Adipose tissue (tissue), 3 donors: ENCODE measurements at regions not wholly inside any gene's neighbourhood (a gene's known extent, or its start where the extent isn't known, plus 50 kb on each side); places are given as distances from the start of the nearest gene placed in this dataset.

ENCODE experiments used
- H3K27ac ChIP-seq: one replicate; pipeline ENCODE4 v1.5.1; 2013; ENCODE audit warnings: low read depth, low read length
- WGBS, 3 donors: extraction: QIAGEN DNeasy Blood & Tissue Kit; methylation state at CpG; one replicate each; pipeline ENCODE4 v1.1.7; 2013; 5-methylcytosine and 5-hydroxymethylcytosine counted together
- donor health status: healthy with polysubstance abuse.
- donor health status: Bipolar disorder and iron deficiency.
- donor health status: healthy.

- 54 to 79% (median 63%) methylated on average over 4 of the region's 4 CpGs for WGBS, 3 donors
- no peak overlapping the region for H3K27ac ChIP-seq
Observed at GRCh38 chr2:14577843-14578242, 54.7 kb upstream of the LRATD1 start.
